ENCODE measurements at regions not wholly inside any gene's neighbourhood (a gene's known extent, or its start where the extent isn't known, plus 50 kb on each side); places are given as distances from the start of the nearest gene placed in this dataset.
"Not testable (repeated sequence)": the region's sequence is repeated elsewhere in the genome, so short reads cannot be mapped to it uniquely, and the experiment has no call there.

GRCh38 chr13:58958097-58958496, 1205.6 kb downstream of the DIAPH3 start:
- not testable (repeated sequence) for TF ChIP-seq CREM, ZNF121 (CRISPR knock-in tag; IDR thresholded peaks at IDR 0.05)
- TF ChIP-seq, protein P1, sequence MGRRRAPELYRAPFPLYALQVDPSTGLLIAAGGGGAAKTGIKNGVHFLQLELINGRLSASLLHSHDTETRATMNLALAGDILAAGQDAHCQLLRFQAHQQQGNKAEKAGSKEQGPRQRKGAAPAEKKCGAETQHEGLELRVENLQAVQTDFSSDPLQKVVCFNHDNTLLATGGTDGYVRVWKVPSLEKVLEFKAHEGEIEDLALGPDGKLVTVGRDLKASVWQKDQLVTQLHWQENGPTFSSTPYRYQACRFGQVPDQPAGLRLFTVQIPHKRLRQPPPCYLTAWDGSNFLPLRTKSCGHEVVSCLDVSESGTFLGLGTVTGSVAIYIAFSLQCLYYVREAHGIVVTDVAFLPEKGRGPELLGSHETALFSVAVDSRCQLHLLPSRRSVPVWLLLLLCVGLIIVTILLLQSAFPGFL (CRISPR knock-in tag; IDR thresholded peaks at IDR 0.05; ENCODE audit: borderline replicate concordance) = not testable (repeated sequence)
- TF ChIP-seq, protein P2, sequence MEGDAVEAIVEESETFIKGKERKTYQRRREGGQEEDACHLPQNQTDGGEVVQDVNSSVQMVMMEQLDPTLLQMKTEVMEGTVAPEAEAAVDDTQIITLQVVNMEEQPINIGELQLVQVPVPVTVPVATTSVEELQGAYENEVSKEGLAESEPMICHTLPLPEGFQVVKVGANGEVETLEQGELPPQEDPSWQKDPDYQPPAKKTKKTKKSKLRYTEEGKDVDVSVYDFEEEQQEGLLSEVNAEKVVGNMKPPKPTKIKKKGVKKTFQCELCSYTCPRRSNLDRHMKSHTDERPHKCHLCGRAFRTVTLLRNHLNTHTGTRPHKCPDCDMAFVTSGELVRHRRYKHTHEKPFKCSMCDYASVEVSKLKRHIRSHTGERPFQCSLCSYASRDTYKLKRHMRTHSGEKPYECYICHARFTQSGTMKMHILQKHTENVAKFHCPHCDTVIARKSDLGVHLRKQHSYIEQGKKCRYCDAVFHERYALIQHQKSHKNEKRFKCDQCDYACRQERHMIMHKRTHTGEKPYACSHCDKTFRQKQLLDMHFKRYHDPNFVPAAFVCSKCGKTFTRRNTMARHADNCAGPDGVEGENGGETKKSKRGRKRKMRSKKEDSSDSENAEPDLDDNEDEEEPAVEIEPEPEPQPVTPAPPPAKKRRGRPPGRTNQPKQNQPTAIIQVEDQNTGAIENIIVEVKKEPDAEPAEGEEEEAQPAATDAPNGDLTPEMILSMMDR (IDR thresholded peaks at IDR 0.05) = not testable (repeated sequence)

Data from WTC11 (cell line).